Activated T-helper 1 cell treated with anti-CD3 and anti-CD28 coated beads, Interleukin-12 subunit alpha, Interleukin-12 subunit beta, Interleukin-2, Interleukin-4 antibody, amounts not matched to agents 30 ng/mL and 10 ng/mL and 1 ng/mL, durations not matched to agents 14 hours and 24 hours and 36 hours (primary cell): ENCODE measurements at regions not wholly inside any gene's neighbourhood (a gene's known extent, or its start where the extent isn't known, plus 50 kb on each side); places are given as distances from the start of the nearest gene placed in this dataset.

ENCODE experiments used
- DNase-seq: peaks from one replicate; pipeline ENCODE4 v3.0.0; 2021; ENCODE audit warnings: low spot score
- H3K27ac Mint-ChIP-seq: one replicate; pipeline ENCODE4 v1.8.0; 2021; ENCODE audit warnings: mild to moderate bottlenecking, mixed read lengths
- H3K27me3 Mint-ChIP-seq: one replicate; pipeline ENCODE4 v1.8.0; 2022; ENCODE audit warnings: mild to moderate bottlenecking, moderate library complexity, mixed read lengths; ENCODE audit not compliant: insufficient read depth
- H3K36me3 Mint-ChIP-seq: one replicate; pipeline ENCODE4 v1.8.0; 2021; ENCODE audit warnings: low read depth, mixed read lengths
- H3K4me1 Mint-ChIP-seq: one replicate; pipeline ENCODE4 v1.8.0; 2021; ENCODE audit warnings: low read depth, mixed read lengths
- H3K4me3 Mint-ChIP-seq: one replicate; pipeline ENCODE4 v1.8.0; 2021; ENCODE audit warnings: mild to moderate bottlenecking, moderate library complexity, mixed read lengths
- H3K9me3 Mint-ChIP-seq: one replicate; pipeline ENCODE4 v1.8.0; 2021; ENCODE audit warnings: mixed read lengths
- intact Hi-C: fragments of 100-400 bp; cut with micrococcal nuclease; formaldehyde crosslinking; loops from one replicate; pipeline ENCODE4 v1.15.1; 2024

DNA sequence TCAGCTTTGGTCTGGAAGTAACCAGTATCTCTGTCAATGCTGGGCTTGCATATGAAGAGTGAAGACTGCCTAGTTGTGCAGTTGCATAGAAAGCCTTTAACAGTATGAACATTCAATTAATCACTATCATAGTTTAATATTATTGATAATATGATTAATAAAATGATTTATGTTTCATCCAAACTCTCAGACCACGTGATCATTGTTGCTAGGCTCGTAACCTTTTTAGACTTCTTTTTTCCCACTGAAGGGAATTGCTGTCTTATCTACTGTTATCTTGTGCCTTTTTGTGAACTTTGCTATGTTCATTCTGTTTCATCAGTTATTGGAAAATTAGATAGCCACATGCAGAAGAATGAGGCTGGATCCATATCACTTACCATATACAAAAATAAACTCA lies 536.4 kb upstream of the NOVA1 start:
- no peak for DNase-seq
- Mint-ChIP-seq H3K9me3 (peaks cover 21% of the 10 kb centered on the region), H3K27me3 (no peaks in the 10 kb centered on the region), H3K4me1 (no peaks in the 10 kb centered on the region), H3K36me3 (no peaks in the 10 kb centered on the region), H3K4me3 (no peak overlapping the region), H3K27ac (no peak overlapping the region)
- intact Hi-C loops: no loop called here

DNA sequence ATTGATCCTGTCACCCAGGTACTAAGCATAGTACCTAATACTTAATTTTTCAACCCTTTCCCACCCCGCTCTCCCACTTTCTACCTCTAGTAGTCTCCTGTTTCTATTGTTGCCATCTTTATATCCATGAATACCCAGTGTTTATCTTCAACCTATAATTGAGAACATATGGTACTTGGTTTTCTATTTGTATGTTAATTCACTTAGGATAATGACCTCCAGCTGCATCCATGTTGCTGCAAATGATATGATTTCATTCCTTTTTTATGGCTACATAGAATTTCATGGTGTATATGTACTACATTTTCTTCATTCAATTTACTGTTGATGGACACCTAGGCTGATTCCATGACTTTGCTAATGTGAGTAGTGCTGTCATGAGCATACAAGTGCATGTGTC lies 547.3 kb upstream of the NOVA1 start:
- H3K27me3 Mint-ChIP-seq: no peaks in the 10 kb centered on the region
- H3K4me3 Mint-ChIP-seq: no peak overlapping the region
- H3K9me3 Mint-ChIP-seq: peaks cover 46% of the 10 kb centered on the region
- H3K36me3 Mint-ChIP-seq: no peaks in the 10 kb centered on the region
- no peak for DNase-seq
- intact Hi-C loops: no loop called here
- H3K27ac Mint-ChIP-seq: no peak overlapping the region
- H3K4me1 Mint-ChIP-seq: no peaks in the 10 kb centered on the region

DNA sequence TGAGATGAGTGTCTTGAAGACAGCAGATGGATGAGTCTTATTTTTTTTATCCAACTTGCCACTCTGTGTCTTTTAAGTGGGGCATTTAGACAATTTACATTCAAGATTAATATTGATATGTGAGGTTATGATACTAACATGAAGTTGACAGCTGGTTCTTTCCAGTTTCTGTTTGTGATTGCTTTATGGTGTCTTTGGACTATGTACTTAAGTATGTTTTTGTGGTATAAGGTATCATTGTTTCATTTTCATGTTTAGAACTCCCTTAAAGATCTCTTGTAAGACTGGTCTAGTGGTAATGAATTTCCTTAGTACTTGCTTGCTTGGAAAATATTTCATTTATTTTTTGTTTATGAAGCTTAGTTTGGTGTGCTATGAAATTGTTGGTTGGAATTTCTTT lies 550.3 kb upstream of the NOVA1 start:
- H3K4me3 Mint-ChIP-seq: no peak overlapping the region
- no peak for DNase-seq
- H3K36me3 Mint-ChIP-seq: no peaks in the 10 kb centered on the region
- H3K27ac Mint-ChIP-seq: no peak overlapping the region
- intact Hi-C loops: no loop called here
- peaks cover 55% of the 10 kb centered on the region for H3K9me3 Mint-ChIP-seq
- no peaks in the 10 kb centered on the region for H3K4me1 Mint-ChIP-seq
- no peaks in the 10 kb centered on the region for H3K27me3 Mint-ChIP-seq

DNA sequence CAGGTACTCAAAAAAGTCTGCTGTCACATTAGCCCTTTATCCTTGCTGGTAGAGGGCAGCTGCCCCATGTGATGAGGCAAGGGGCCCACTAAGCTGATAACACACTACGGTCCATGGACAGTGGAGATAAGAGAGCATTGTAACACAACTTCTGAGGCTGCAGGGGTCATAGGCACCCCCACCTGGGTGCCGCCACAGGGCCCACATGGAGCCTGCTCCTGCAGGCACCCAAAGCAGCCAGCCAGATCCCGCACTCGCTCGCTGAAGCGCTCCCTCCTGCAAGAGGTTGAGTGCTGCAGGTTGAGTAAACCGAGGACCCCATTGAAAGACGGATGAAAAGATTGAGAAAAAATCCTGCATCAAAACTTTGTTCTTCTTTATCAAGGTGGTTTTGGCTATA lies 566.3 kb upstream of the NOVA1 start:
- Mint-ChIP-seq H3K4me1 (no peaks in the 10 kb centered on the region), H3K4me3 (no peak overlapping the region), H3K27me3 (no peaks in the 10 kb centered on the region), H3K36me3 (no peaks in the 10 kb centered on the region), H3K9me3 (peaks cover 18% of the 10 kb centered on the region), H3K27ac (no peak overlapping the region)
- no peak for DNase-seq
- intact Hi-C loops: no loop called here

DNA sequence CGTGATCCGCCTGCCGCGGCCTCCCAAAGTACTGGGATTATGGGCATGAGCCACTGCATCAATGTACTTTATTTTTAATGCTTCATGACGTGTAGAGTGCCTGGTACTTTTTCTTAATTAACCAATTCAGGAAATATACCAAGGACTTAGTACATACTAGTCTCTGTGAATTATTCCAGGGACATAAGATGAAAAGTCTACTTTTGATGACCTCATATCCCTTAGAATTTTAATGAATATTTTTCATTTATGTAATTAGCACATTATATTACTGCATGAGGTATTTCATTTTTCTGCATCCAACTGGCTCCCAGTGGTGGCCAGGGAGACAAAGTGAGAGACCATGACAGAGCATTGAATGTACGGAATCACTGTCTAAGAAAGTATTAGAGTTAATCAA lies 577.7 kb upstream of the NOVA1 start:
- Mint-ChIP-seq H3K4me1 (no peaks in the 10 kb centered on the region), H3K4me3 (no peak overlapping the region), H3K27me3 (no peaks in the 10 kb centered on the region), H3K9me3 (peaks cover 51% of the 10 kb centered on the region), H3K36me3 (no peaks in the 10 kb centered on the region), H3K27ac (no peak overlapping the region)
- intact Hi-C loops: no loop called here
- DNase-seq: no peak

DNA sequence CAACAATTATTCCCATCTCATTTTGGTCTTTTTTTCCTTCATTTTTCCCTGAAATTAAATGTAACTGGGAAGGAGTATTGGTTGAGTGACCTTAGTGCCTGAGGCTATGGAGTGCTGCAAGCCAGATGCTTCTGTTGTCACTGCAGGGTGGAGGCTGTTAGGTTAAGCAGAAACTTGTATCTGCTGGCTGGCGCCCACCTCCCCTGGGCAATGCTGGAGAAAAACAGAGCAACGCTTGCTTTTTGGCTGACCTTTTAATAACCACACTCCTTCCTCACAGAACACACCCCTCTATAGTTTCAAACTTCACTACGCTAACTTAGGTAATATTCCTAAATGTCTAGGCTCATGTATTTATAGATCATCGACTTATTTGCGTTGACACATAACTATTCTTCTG lies 583.5 kb upstream of the NOVA1 start:
- H3K4me3 Mint-ChIP-seq: no peak overlapping the region
- H3K4me1 Mint-ChIP-seq: no peaks in the 10 kb centered on the region
- DNase-seq: no peak
- no peak overlapping the region for H3K27ac Mint-ChIP-seq
- intact Hi-C loops: no loop called here
- H3K9me3 Mint-ChIP-seq: peaks cover 29% of the 10 kb centered on the region
- H3K27me3 Mint-ChIP-seq: no peaks in the 10 kb centered on the region
- no peaks in the 10 kb centered on the region for H3K36me3 Mint-ChIP-seq

DNA sequence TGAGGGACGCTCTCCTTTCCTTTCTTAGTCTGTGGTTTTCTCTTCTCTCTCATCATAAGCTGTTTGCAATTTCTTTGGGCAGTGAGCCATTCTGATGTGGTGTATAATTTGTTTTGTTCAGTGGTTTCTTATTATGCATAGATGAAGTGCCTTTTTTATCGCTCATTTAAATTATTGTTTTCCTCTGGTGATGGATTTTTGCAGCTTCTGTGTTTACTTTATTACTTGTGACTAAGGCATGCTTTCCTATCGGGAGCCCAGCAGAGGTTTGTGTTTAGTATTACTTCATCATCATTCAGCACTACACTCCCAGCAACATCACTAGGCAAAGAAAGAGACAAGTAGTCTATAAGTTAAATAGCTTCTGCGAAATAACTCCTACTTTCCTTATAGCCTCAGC lies 586.6 kb upstream of the NOVA1 start:
- H3K36me3 Mint-ChIP-seq: no peaks in the 10 kb centered on the region
- no peak for DNase-seq
- intact Hi-C loops: no loop called here
- no peak overlapping the region for H3K4me3 Mint-ChIP-seq
- no peaks in the 10 kb centered on the region for H3K27me3 Mint-ChIP-seq
- H3K9me3 Mint-ChIP-seq: peaks cover 22% of the 10 kb centered on the region
- H3K27ac Mint-ChIP-seq: no peak overlapping the region
- H3K4me1 Mint-ChIP-seq: no peaks in the 10 kb centered on the region

DNA sequence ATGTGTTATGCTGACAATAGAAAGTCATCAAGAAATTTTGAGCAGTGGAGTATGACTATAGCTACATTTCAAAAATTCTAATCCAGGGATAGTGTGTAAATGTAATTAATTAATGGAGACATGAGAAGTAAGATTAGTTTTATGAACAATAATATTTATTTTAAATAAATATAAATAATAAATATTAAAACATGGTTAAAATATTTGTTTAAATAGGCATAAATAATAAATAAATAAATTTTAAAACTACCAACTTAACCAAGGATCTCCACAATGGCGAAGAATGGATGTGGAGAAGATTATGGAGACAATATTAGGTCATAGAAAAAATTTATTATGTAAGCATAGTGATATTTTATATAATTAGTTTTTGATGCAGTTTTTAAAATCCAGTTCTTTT lies 588.2 kb upstream of the NOVA1 start:
- Mint-ChIP-seq H3K4me1 (no peaks in the 10 kb centered on the region), H3K36me3 (no peaks in the 10 kb centered on the region), H3K27ac (no peak overlapping the region), H3K4me3 (no peak overlapping the region), H3K9me3 (peaks cover 20% of the 10 kb centered on the region), H3K27me3 (no peaks in the 10 kb centered on the region)
- intact Hi-C loops: no loop called here
- DNase-seq: no peak

DNA sequence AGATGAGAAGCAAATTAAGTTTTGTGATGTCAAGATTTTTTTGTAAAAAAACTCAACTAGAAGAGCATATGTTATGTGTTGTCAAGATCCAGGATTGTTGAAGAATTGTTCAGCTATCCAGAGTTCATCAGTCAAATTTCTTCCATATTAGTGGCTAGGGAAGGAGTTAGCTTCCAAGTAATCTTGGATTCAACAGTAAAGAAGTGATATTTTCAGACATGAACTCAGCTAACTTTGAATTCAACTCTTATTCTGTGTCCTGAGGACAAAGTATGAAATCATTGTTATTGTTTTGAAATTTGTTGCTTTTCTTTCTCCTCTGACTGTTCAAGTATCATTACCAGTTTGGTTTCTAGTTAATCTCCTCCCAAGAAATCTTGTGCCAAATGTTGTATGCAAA lies 589.3 kb upstream of the NOVA1 start:
- intact Hi-C loops: no loop called here
- Mint-ChIP-seq H3K9me3 (peaks cover 20% of the 10 kb centered on the region), H3K4me1 (no peaks in the 10 kb centered on the region), H3K27me3 (no peaks in the 10 kb centered on the region), H3K36me3 (no peaks in the 10 kb centered on the region), H3K27ac (no peak overlapping the region), H3K4me3 (no peak overlapping the region)
- no peak for DNase-seq

DNA sequence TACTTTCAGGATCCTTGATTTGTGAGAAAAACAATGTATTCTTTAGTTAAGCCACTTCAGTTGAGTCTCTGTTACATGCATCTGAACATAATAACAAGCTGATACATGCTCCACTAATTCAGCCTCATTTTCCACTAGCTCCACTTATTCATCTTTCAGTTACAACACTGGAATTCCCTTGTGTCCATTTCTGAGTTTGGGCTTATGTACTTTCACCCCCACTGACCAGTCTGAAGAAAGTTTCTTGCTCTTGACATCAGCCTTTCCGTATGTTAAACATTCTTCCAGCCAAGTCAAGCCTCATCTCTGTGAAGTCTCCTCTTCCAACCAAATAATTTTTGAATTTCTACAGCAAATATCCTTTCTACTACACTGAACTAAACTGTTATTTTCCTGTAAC lies 592.5 kb upstream of the NOVA1 start:
- Mint-ChIP-seq H3K27me3 (no peaks in the 10 kb centered on the region), H3K9me3 (peaks cover 23% of the 10 kb centered on the region), H3K27ac (no peak overlapping the region), H3K4me1 (no peaks in the 10 kb centered on the region), H3K4me3 (no peak overlapping the region), H3K36me3 (no peaks in the 10 kb centered on the region)
- intact Hi-C loops: no loop called here
- no peak for DNase-seq

DNA sequence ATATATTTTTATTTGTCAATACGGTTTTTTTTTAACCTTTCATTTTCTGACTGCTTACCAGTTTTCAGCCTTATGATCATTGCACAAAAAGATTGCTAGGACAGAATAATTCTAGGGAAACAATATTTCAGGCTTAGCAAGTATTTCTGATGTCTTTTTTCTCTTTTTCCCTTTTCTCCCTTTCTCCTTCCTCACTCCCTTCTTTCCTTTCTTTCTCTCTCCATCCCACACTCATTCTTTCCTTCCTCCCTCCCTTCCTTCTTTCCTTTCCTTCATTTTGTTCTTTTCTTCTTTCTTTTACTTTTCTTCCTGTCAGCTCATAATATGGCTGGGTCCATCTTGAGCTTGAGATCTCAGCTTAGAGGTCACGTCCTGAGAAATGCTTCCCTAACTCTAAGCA lies 601.4 kb upstream of the NOVA1 start:
- intact Hi-C loops: no loop called here
- peaks cover 25% of the 10 kb centered on the region for H3K9me3 Mint-ChIP-seq

DNA sequence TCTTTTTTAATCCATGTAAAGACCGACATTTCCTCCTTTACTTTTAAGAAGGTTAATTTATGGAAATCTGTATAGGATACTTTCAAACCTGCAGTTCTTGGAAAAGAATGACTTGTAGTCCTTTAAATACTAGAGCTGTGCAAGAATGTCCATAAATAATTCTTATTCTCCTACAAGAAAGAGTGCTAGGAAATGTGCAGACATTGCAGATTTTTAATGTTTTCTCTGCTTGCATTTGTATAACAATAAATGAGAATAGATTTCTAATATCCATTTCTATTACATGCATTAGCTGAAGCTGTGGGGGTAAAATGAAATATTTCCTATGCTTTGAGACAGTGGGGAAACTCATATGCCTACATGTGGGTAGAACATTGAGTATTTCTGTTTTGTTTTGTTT lies 607.2 kb upstream of the NOVA1 start:
- Mint-ChIP-seq H3K36me3 (no peaks in the 10 kb centered on the region), H3K27me3 (no peaks in the 10 kb centered on the region), H3K4me3 (no peak overlapping the region), H3K4me1 (no peaks in the 10 kb centered on the region), H3K27ac (no peak overlapping the region), H3K9me3 (peaks cover 9% of the 10 kb centered on the region)
- intact Hi-C loops: no loop called here
- DNase-seq: no peak

More for the DNA sequence above, 601.4 kb upstream of the NOVA1 start:
- Mint-ChIP-seq H3K27ac (no peak overlapping the region), H3K27me3 (no peaks in the 10 kb centered on the region), H3K4me1 (no peaks in the 10 kb centered on the region), H3K36me3 (no peaks in the 10 kb centered on the region), H3K4me3 (no peak overlapping the region)
- no peak for DNase-seq

DNA sequence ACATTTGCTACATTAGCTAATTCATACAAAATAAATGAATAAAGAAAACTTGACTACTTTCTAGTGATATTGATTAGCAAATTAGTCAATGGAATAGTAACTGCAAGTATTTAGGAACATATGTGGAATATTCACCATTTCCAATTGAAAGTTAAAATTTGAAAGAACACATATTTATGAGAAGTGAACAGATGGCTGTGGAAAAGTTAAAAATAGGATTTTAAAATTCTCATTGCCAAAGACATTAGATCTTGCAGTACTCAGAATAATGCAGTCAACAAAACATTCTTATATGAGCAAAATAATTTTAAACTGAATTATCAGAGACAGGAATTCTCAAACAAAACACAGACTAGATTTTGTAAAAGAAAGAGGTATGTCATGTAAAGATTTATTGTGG lies 613.9 kb upstream of the NOVA1 start:
- Mint-ChIP-seq H3K4me1 (no peaks in the 10 kb centered on the region), H3K27ac (no peak overlapping the region), H3K27me3 (no peaks in the 10 kb centered on the region), H3K36me3 (no peaks in the 10 kb centered on the region), H3K4me3 (no peak overlapping the region), H3K9me3 (peaks cover 28% of the 10 kb centered on the region)
- intact Hi-C loops: loop anchor here (10.0 kb wide), 1 partner anchor 1253 kb away; no protein-coding TSS in a partner anchor
- no peak for DNase-seq

DNA sequence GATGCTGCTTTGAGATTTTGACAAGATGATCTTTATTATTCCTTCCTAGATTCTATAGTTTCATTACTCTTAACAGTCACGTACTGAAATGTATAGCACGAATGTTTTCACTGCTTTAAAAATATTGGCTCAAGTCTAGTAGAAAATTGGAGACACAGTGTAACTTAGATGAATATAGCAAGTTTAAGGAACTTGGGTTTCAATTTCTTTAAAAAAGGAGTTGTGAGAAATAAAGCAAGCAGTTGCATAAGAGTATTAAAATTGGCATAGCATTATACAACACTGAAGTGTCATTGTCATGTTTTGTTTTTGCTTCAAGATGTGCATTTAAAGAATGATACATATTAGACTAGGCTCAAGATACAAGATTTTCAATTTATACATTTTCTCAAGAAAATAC lies 624.8 kb upstream of the NOVA1 start:
- no peak overlapping the region for H3K27ac Mint-ChIP-seq
- H3K4me3 Mint-ChIP-seq: no peak overlapping the region
- intact Hi-C loops: no loop called here
- H3K9me3 Mint-ChIP-seq: peaks cover 47% of the 10 kb centered on the region
- H3K36me3 Mint-ChIP-seq: no peaks in the 10 kb centered on the region
- H3K4me1 Mint-ChIP-seq: no peaks in the 10 kb centered on the region
- no peaks in the 10 kb centered on the region for H3K27me3 Mint-ChIP-seq
- no peak for DNase-seq
